Heart left ventricle (tissue), 16 donors: ENCODE measurements at regions not wholly inside any gene's neighbourhood (a gene's known extent, or its start where the extent isn't known, plus 50 kb on each side); places are given as distances from the start of the nearest gene placed in this dataset.

ENCODE experiments used
- ATAC-seq, 4 donors: fragments of 200-7000 bp; cut with Tn5 transposase; one replicate each; pipeline ENCODE4 v1.9.1; 2020 to 2022; ENCODE audit warnings: moderate library complexity in 4 of 4, mild to moderate bottlenecking in 3 of 4, moderate number of reproducible peaks in 1 of 4
- DNase-seq, 5 donors: peaks; one replicate each; pipeline ENCODE4 v3.0.0-alpha.2; 2020
- H3K27ac ChIP-seq, 12 donors: fragments of 200-600 bp; sonication (generic) in 4 of 12; one replicate each; pipeline versions ENCODE4 v1.5.0 to v1.8.0; 2016 to 2022; ENCODE audit warnings: mild to moderate bottlenecking in 2 of 12
- H3K27me3 ChIP-seq, 9 donors: fragments of 200-600 bp; sonication (generic) in 2 of 9; one replicate each; pipeline versions ENCODE4 v1.5.1 to v1.8.0; 2016 to 2022; ENCODE audit warnings: mild to moderate bottlenecking in 3 of 9
- H3K36me3 ChIP-seq, 9 donors: fragments of 200-600 bp; sonication (generic) in 2 of 9; one replicate each; pipeline versions ENCODE4 v1.5.0 to v1.8.0; 2018 to 2022; ENCODE audit warnings: mild to moderate bottlenecking in 2 of 9
- H3K4me1 ChIP-seq, 12 donors: fragments of 200-600 bp; sonication (generic) in 4 of 12; one replicate each; pipeline versions ENCODE4 v1.5.0 to v1.8.0; 2016 to 2022; ENCODE audit warnings: mild to moderate bottlenecking in 3 of 12
- H3K4me3 ChIP-seq, 12 donors: fragments of 200-600 bp; sonication (generic) in 4 of 12; one replicate each; pipeline versions ENCODE4 v1.5.0 to v1.8.0; 2017 to 2022; ENCODE audit warnings: mild to moderate bottlenecking in 9 of 12, moderate library complexity in 4 of 12
- H3K9me3 ChIP-seq, 12 donors: fragments of 200-600 bp; sonication (generic) in 4 of 12; one replicate each; pipeline versions ENCODE4 v1.5.0 to v1.8.0; 2016 to 2022; ENCODE audit warnings: mild to moderate bottlenecking in 1 of 12
- CTCF ChIP-seq, 12 donors: fragments of 200-600 bp; sonication (generic) in 4 of 12; IDR thresholded peaks; one replicate each; pipeline versions ENCODE4 v1.5.0 to v1.8.0; 2018 to 2022; ENCODE audit warnings: antibody characterized with exemption in 12 of 12, mild to moderate bottlenecking in 5 of 12
- POLR2A ChIP-seq, 2 donors: fragments of 450-650 bp; IDR thresholded peaks; one replicate each; pipeline ENCODE4 v1.6.1; 2017; ENCODE audit warnings: antibody characterized with exemption in 2 of 2, mild to moderate bottlenecking in 2 of 2, moderate library complexity in 2 of 2
- WGBS, 4 donors: extraction: QIAGEN DNeasy Blood & Tissue Kit in 2 of 4; methylation state at CpG; one replicate each; pipeline versions ENCODE4 v1.1.5 to v1.1.7; 2013 to 2018; 5-methylcytosine and 5-hydroxymethylcytosine counted together
- intact Hi-C, 10 donors: fragments of 100-400 bp; cut with DNase I; formaldehyde crosslinking; loops; one replicate each; pipeline versions ENCODE4 v1.11.1 to v1.14.2; 2022
- donor health status: ischemic (EF 13 %, LVEDD 7.1; RV severe dilation, severe dysfunction).
- donor health status: healthy with polysubstance abuse.
- donor health status: DM: no; HTN: yes; CAD: no.
- donor health status: DM: no; HTN: no; CAD: no.
- donor health status: ischemic (EF 25% LVEDD 6.9; RV normal size, moderate dysfunction).
- donor health status: ischemic (EF 25% LVEDD 5.7; RV mildly dilated, moderate dysfunction).
- donor health status: healthy.
- donor health status: DM: yes; HTN: yes; CAD: no.
- donor health status: ischemic (EF 35%, LVEDD 5.7; RV mildly dilated, moderate dysfunction).
- donor health status: nonischemic (EF 11% LVEDD 7.7; RV severe dilation, severe dysfunction).
- donor health status: DM: yes; HTN: yes; CAD: no.
- donor health status: PGD.
- donor health status: ischemic (EF 29% LVEDD 5.4; RV normal size, mild dysfunction).
- donor health status: nonischemic (EF 23%, LVEDD 6.1; RV moderate dilation, normal function).

DNA sequence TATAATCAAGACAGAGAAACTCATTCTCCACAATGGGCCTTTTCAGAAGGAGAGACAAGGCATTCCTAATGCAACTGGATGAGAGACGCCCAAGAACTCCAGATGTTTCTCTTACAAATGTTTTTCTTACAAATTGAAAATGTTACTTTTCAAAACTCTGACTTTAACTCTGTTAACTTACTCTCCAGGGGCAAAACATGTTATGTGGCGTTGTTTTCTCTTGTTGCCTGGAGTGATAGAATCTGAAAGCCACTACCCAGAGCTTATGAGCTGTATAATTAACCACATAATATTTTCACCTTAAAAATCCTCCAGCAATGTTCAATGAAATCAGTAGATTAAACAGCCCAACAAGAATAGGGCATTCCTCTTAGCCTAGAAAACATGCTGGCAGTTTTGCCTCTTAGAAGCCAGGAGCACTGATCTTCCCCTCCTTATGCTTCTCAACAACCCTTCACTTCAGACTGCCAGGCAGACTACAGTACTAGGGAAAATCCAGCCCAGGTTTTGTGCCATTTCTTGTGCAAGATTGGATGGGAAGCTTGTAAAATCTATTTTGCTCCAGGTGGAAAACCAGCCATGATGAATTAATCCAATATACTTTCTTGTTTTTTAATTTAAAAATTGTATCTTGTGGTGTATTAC, 186.7 kb upstream of the GADL1 start:
- DNase-seq, result no peak
- intact Hi-C loops, result no loop called here
- TF ChIP-seq POLR2A (IDR thresholded peaks at IDR 0.05) (no peak), CTCF (IDR thresholded peaks at IDR 0.05) (no peak)
- Histone ChIP-seq H3K27me3 (no peaks in the 10 kb centered on the region), H3K4me3 (no peak overlapping the region), H3K4me1 (no peaks in the 10 kb centered on the region), H3K36me3 (no peaks in the 10 kb centered on the region), H3K9me3 (no peaks in the 10 kb centered on the region), H3K27ac (no peak overlapping the region)
- no peak for ATAC-seq
- WGBS, 4 donors, result 66 to 78% (median 73%) methylated on average over 2 of the region's 2 CpGs

- Histone ChIP-seq H3K27ac (no peak overlapping the region), H3K4me1 (peaks cover 0 to 4% (median 0%) of the 10 kb centered on the region in 12 donors), H3K36me3 (no peaks in the 10 kb centered on the region), H3K4me3 (no peak overlapping the region), H3K9me3 (no peaks in the 10 kb centered on the region), H3K27me3 (no peaks in the 10 kb centered on the region)
- intact Hi-C loops, result no loop called here
- TF ChIP-seq POLR2A (IDR thresholded peaks at IDR 0.05) (no peak), CTCF (IDR thresholded peaks at IDR 0.05) (no peak)
- no peak for ATAC-seq
- DNase-seq, result no peak
Observed at GRCh38 chr3:31086148-31086547, 191.7 kb upstream of the GADL1 start.

DNA sequence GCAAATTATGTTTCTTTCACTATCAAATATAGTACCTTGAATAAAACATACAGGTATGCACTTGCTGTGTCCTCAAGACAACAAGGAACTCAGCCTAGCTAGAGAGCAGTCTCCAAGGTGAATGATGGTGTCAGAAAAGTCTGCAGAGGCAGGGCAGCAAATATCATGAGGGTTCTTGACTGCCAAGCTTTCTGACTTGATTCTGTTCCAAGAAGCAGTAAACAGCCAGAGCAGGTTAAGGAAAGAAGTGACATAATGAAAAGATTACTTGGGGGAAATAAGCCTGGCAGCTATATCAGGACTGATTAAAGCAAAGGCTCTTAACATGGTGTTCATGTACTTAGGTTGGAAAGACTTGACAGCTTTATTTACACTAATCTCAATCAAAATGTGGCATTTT, 192.2 kb upstream of the GADL1 start:
- Histone ChIP-seq H3K27me3 (no peaks in the 10 kb centered on the region), H3K9me3 (no peaks in the 10 kb centered on the region), H3K4me1 (peaks cover 0 to 4% (median 0%) of the 10 kb centered on the region in 12 donors), H3K36me3 (no peaks in the 10 kb centered on the region), H3K4me3 (no peak overlapping the region), H3K27ac (no peak overlapping the region)
- DNase-seq (no peak), ATAC-seq (no peak)
- intact Hi-C loops, result no loop called here
- TF ChIP-seq POLR2A (IDR thresholded peaks at IDR 0.05), result no peak
- no peak for TF ChIP-seq CTCF (IDR thresholded peaks at IDR 0.05)

GRCh38 chr3:31091748-31092147, 197.3 kb upstream of the GADL1 start:
- Histone ChIP-seq H3K27ac (no peak overlapping the region), H3K36me3 (no peaks in the 10 kb centered on the region), H3K9me3 (no peaks in the 10 kb centered on the region), H3K4me3 (no peak overlapping the region), H3K27me3 (no peaks in the 10 kb centered on the region), H3K4me1 (peaks cover 0 to 18% (median 0%) of the 10 kb centered on the region in 12 donors)
- 50 to 71% (median 66%) methylated on average over 2 of the region's 2 CpGs for WGBS, 4 donors
- intact Hi-C loops, result no loop called here
- ATAC-seq, result no peak
- no peak for DNase-seq
- TF ChIP-seq CTCF (IDR thresholded peaks at IDR 0.05) (no peak), POLR2A (IDR thresholded peaks at IDR 0.05) (no peak)
